ENCODE measurements at regions not wholly inside any gene's neighbourhood (a gene's known extent, or its start where the extent isn't known, plus 50 kb on each side); places are given as distances from the start of the nearest gene placed in this dataset.

GRCh38 chr5:93088592-93089389 lies 492.2 kb downstream of the NR2F1-AS1 start:
- no peak for DNase-seq (ENCODE audit: low spot score)
- no peak for TF ChIP-seq CTCF (IDR thresholded peaks at IDR 0.05)
- ATAC-seq (ENCODE audit: low FRiP score), result no peak

GRCh38 chr5:93087326-93087725 lies 493.7 kb downstream of the NR2F1-AS1 start:
- ATAC-seq (ENCODE audit: low FRiP score) (no peak), DNase-seq (ENCODE audit: low spot score) (no peak)
- no peak for TF ChIP-seq CTCF (IDR thresholded peaks at IDR 0.05)

- no peak for ATAC-seq (ENCODE audit: low FRiP score)
Measured at GRCh38 chr5:93082981-93083380, 498.0 kb downstream of the NR2F1-AS1 start.

GRCh38 chr5:93079046-93079445 lies 502.0 kb downstream of the NR2F1-AS1 start:
- no peak for TF ChIP-seq CTCF (IDR thresholded peaks at IDR 0.05)
- DNase-seq (ENCODE audit: low spot score) (no peak), ATAC-seq (ENCODE audit: low FRiP score) (no peak)

More at GRCh38 chr5:93082981-93083380, 498.0 kb downstream of the NR2F1-AS1 start:
- TF ChIP-seq CTCF (IDR thresholded peaks at IDR 0.05), result no peak
- DNase-seq (ENCODE audit: low spot score), result no peak

- no peak for DNase-seq (ENCODE audit: low spot score)
- TF ChIP-seq CTCF (IDR thresholded peaks at IDR 0.05), result no peak
- ATAC-seq (ENCODE audit: low FRiP score), result peak; percentile 85
Measured at GRCh38 chr5:93078082-93079038, 502.7 kb downstream of the NR2F1-AS1 start.

GRCh38 chr5:93076566-93076965 lies 504.5 kb downstream of the NR2F1-AS1 start:
- ATAC-seq (ENCODE audit: low FRiP score) (no peak), DNase-seq (ENCODE audit: low spot score) (no peak)
- TF ChIP-seq CTCF (IDR thresholded peaks at IDR 0.05), result no peak
